Gastrocnemius medialis (tissue), 4 donors: ENCODE measurements at regions not wholly inside any gene's neighbourhood (a gene's known extent, or its start where the extent isn't known, plus 50 kb on each side); places are given as distances from the start of the nearest gene placed in this dataset.

Experiments used
- ATAC-seq, 2 donors: fragments of 150-250 bp; one replicate each; pipeline ENCODE4 v1.9.1; 2016
- DNase-seq, 2 donors: peaks; one replicate each; pipeline ENCODE4 v3.0.0-alpha.2; 2019
- H3K27ac ChIP-seq, 4 donors: fragments of 200-600 bp; sonication (generic); 1 replicate in 1 of 4; 2 replicates in 3 of 4; pipeline ENCODE4 v1.5.1; 2016 to 2018; ENCODE audit warnings: mild to moderate bottlenecking in 2 of 4, moderate library complexity in 1 of 4
- H3K27me3 ChIP-seq, 3 donors: fragments of 200-600 bp; sonication (generic) in 2 of 3; 1 replicate in 1 of 3; 2 replicates in 2 of 3; pipeline versions ENCODE4 v1.5.1 to v1.6.0; 2016 to 2019; ENCODE audit warnings: mild to moderate bottlenecking in 1 of 3, moderate library complexity in 1 of 3
- H3K36me3 ChIP-seq, 2 donors: fragments of 200-600 bp; sonication (generic) in 1 of 2; one replicate each; pipeline ENCODE4 v1.5.1; 2017 to 2018
- H3K4me1 ChIP-seq, 2 donors: fragments of 200-600 bp; sonication (generic) in 1 of 2; one replicate each; pipeline ENCODE4 v1.5.1; 2016 to 2017; ENCODE audit warnings: mild to moderate bottlenecking in 2 of 2
- H3K4me3 ChIP-seq, 4 donors: fragments of 200-600 bp; sonication (generic) in 3 of 4; 1 replicate in 1 of 4; 2 replicates in 3 of 4; pipeline ENCODE4 v1.5.1; 2016 to 2019; ENCODE audit warnings: mild to moderate bottlenecking in 2 of 4
- H3K9me3 ChIP-seq, 3 donors: fragments of 200-600 bp; sonication (generic) in 2 of 3; 1 replicate in 1 of 3; 2 replicates in 2 of 3; pipeline ENCODE4 v1.5.1; 2016 to 2019
- POLR2A ChIP-seq, 2 donors: fragments of 450-650 bp; IDR thresholded peaks; one replicate each; pipeline ENCODE4 v1.6.1; 2017; ENCODE audit warnings: antibody characterized with exemption in 2 of 2, mild to moderate bottlenecking in 2 of 2, moderate library complexity in 2 of 2
- in situ Hi-C, 4 donors: fragments of 200-750 bp; cut with MboI; loops; one replicate each; pipeline versions ENCODE4 v1.15.0 to v1.8.0; 2017; ENCODE audit warnings: low sequenced_read_pairs in 4 of 4
- intact Hi-C: fragments of 100-400 bp; cut with DNase I; formaldehyde crosslinking; loops from one replicate; pipeline ENCODE4 v1.15.1; 2023; ENCODE audit warnings: low total_unique reads
- TF ChIP-seq, protein P1 (sequence below), 5 experiments: fragments of 450-650 bp in 3 of 5; fragments of 200-600 bp in 2 of 5; sonication (generic) in 2 of 5; IDR thresholded peaks in 4 of 5; conservative IDR thresholded peaks in 1 of 5; 1 replicate in 4 of 5; 2 replicates in 1 of 5; pipeline ENCODE4 v1.5.1; 2016 to 2019; ENCODE audit warnings: antibody characterized with exemption in 5 of 5, mild to moderate bottlenecking in 3 of 5, moderate library complexity in 3 of 5

GRCh38 chr11:95487391-95487790 is 256.4 kb upstream of the SESN3 start:
- H3K4me1 ChIP-seq: no peaks in the 10 kb centered on the region
- H3K4me3 ChIP-seq: no peak overlapping the region
- ATAC-seq: no peak
- intact Hi-C loops (no loop called here), in situ Hi-C loops (no loop called here)
- no peaks in the 10 kb centered on the region for H3K36me3 ChIP-seq
- TF ChIP-seq, protein P1, sequence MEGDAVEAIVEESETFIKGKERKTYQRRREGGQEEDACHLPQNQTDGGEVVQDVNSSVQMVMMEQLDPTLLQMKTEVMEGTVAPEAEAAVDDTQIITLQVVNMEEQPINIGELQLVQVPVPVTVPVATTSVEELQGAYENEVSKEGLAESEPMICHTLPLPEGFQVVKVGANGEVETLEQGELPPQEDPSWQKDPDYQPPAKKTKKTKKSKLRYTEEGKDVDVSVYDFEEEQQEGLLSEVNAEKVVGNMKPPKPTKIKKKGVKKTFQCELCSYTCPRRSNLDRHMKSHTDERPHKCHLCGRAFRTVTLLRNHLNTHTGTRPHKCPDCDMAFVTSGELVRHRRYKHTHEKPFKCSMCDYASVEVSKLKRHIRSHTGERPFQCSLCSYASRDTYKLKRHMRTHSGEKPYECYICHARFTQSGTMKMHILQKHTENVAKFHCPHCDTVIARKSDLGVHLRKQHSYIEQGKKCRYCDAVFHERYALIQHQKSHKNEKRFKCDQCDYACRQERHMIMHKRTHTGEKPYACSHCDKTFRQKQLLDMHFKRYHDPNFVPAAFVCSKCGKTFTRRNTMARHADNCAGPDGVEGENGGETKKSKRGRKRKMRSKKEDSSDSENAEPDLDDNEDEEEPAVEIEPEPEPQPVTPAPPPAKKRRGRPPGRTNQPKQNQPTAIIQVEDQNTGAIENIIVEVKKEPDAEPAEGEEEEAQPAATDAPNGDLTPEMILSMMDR (IDR thresholded peaks at IDR 0.05 in 4 of 5, conservative IDR thresholded peaks at IDR 0.05 in 1 of 5): no peak
- no peak for TF ChIP-seq POLR2A (IDR thresholded peaks at IDR 0.05)
- no peaks in the 10 kb centered on the region for H3K9me3 ChIP-seq
- H3K27me3 ChIP-seq: no peaks in the 10 kb centered on the region
- DNase-seq: no peak
- no peak overlapping the region for H3K27ac ChIP-seq

DNA sequence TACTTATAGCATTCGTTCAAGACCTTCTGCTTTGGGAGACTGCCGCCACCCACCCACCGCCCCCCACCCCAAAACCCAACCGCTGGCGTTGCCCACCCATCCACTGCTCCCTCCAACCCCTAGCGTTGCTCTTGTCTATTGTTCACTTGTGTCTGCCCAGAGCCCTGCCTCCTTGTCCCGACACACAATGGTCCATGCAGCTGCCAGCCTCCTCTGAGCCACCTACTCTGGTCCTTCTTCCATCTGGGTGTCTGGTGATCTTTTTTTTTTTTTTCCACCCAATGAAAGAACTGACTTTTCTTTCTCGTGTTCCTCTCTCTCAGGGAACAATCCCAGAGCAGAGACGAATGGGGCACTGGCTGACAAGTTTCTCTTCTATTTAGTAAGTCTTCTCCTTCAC is 256.0 kb upstream of the SESN3 start:
- in situ Hi-C loops (no loop called here), intact Hi-C loops (no loop called here)
- no peak for TF ChIP-seq POLR2A (IDR thresholded peaks at IDR 0.05)
- TF ChIP-seq, protein P1 (IDR thresholded peaks at IDR 0.05 in 4 of 5, conservative IDR thresholded peaks at IDR 0.05 in 1 of 5): no peak
- Histone ChIP-seq H3K27me3 (no peaks in the 10 kb centered on the region), H3K9me3 (no peaks in the 10 kb centered on the region), H3K4me3 (no peak overlapping the region), H3K4me1 (no peaks in the 10 kb centered on the region), H3K36me3 (no peaks in the 10 kb centered on the region), H3K27ac (no peak overlapping the region)
- ATAC-seq (no peak), DNase-seq (no peak)

DNA sequence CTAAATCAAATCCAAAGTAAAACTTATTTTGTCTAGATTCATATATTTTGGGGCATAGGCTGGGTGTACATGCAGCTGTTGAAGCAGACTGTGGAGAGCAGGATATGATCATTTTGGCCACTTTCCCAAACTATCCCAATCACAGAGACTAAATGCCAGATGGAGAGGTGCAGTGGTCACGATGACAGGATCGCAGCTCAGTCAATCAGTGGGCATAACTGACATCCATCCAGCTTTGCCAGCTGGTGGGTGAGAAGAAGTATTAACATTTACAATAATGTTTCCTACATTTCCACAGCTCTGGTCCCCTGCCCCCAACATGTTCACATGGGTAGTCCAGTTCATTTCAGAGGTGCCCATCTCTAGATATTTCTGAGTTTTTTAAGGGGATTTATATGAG is 255.5 kb upstream of the SESN3 start:
- Histone ChIP-seq H3K9me3 (no peaks in the 10 kb centered on the region), H3K27me3 (no peaks in the 10 kb centered on the region), H3K36me3 (no peaks in the 10 kb centered on the region), H3K27ac (no peak overlapping the region), H3K4me3 (no peak overlapping the region), H3K4me1 (no peaks in the 10 kb centered on the region)
- ATAC-seq: no peak
- TF ChIP-seq, protein P1 (IDR thresholded peaks at IDR 0.05 in 4 of 5, conservative IDR thresholded peaks at IDR 0.05 in 1 of 5): no peak
- TF ChIP-seq POLR2A (IDR thresholded peaks at IDR 0.05): no peak
- no peak for DNase-seq
- intact Hi-C loops: no loop called here
- in situ Hi-C loops: no loop called here

DNA sequence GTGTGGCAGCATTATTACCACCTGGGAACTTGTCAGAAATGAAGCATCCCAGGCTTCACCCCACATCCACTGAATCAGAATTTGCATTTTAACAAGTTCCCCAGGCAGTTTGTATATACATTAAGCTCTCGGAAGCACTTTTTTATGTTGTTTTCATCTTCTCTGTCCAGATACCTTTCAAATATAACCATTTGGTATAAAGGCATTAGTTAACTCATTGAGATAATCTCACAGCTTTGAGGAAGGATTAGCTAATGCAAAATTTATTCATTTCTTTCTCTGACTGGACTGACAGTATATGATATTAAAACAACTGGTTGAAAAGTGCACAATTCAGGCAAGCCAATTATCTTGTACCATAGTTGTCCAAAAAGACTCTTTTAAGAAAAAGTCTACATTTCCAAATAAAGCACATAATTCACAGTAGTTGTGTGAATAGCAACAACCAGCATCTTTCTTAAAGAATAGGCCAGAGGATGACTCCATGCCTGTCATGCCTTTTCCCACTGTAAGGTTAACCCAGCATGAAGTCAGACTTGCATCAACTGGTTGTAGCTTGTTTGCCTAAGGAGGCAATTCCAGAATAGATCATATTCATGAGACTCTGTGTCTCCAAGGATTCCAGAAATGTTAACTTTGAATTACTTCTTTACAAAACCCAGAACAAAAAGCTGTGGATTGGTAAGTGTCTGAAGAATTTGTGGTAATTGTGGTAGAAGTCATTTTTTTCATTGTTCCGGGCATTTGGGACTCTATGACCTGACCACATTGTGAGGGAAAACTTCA is 254.3 kb upstream of the SESN3 start:
- no peak overlapping the region for H3K4me3 ChIP-seq

More for the DNA sequence above, 254.3 kb upstream of the SESN3 start:
- intact Hi-C loops (no loop called here), in situ Hi-C loops (no loop called here)
- H3K9me3 ChIP-seq: no peaks in the 10 kb centered on the region
- no peak overlapping the region for H3K27ac ChIP-seq
- no peaks in the 10 kb centered on the region for H3K27me3 ChIP-seq
- ATAC-seq (no peak), DNase-seq (no peak)
- H3K36me3 ChIP-seq: no peaks in the 10 kb centered on the region
- TF ChIP-seq POLR2A (IDR thresholded peaks at IDR 0.05): no peak
- TF ChIP-seq, protein P1 (IDR thresholded peaks at IDR 0.05 in 4 of 5, conservative IDR thresholded peaks at IDR 0.05 in 1 of 5): no peak
- no peaks in the 10 kb centered on the region for H3K4me1 ChIP-seq
